ENCODE measurements at regions not wholly inside any gene's neighbourhood (a gene's known extent, or its start where the extent isn't known, plus 50 kb on each side); places are given as distances from the start of the nearest gene placed in this dataset.

DNA sequence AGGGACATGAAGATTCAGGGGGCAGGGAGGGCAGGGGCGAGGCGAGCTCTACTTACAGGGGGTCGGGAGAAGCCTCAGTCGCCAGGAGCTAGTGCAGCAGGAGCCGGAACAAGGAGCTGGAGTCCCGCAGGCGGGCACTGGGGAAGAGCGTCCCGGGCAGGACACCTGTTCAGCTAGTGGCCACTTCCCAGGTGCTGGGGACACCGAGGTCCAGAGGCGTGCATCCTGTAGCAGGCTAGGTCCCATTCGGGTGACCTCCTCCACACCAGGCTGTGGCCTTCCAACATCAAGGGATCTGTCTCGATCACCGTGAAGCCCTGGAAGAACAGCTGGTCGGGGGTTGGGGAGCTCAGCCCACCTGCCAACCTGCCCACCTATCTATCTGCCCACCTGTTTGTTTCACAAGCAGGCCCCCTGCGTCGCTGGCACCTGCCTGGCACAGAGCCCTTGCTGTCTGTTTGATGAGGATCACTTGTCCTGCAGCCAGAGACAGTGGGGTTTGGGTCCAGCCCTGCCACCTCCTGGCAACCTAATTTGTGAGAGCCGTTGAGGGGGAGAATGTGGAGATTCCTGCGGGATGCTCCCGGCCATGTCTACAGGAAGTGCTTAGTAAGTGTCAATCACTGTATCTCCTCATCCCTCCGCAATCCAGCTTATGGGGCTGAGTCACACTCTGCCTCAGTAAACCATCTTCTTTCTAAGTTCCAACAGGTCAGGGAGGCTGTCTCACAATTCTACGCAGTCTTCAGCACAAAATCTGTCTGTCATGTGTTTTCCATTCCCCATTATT is 940.9 kb downstream of the BRD1 start:
- Histone ChIP-seq H3K9me3 (replicated peaks in 1 of 11) (peaks cover 0 to 7% (median 6%) of the 10 kb centered on the region in 11 experiments; a peak in 18 of 22 replicates), H3K4me1 (no peaks in the 10 kb centered on the region), H3K36me3 (no peaks in the 10 kb centered on the region), H3K4me3 (no peak overlapping the region), H3K27ac (no peak overlapping the region), H3K4me2 (no peak overlapping the region), H3K27me3 (peaks cover 0 to 50% (median 38%) of the 10 kb centered on the region in 11 experiments; a peak in 18 of 22 replicates), H4K20me1 (peaks cover 0 to 8% (median 0%) of the 10 kb centered on the region in 11 experiments; a peak in 5 of 22 replicates), H3K9ac (no peak overlapping the region)
- no peak for TF ChIP-seq Cebpa-rat (IDR thresholded peaks at IDR 0.05)

DNA sequence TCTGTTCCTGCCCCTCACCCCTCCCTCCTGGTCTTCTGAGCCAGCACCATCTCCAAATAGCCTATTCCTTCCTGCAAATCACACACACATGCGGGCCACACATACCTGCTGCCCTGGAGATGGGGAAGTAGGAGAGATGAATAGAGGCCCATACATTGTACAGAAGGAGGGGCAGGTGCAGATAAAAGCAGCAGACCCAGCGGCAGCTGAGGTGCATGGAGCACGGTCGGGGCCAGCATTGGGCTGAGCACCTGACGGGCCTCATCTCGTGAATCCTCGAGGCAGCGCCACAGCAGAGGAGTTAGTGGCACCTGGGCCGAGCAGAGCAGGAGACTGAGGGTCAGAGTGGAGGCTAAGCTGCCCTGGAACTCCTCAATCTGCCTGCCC is 941.8 kb downstream of the BRD1 start:
- Histone ChIP-seq H3K9me3 (replicated peaks in 1 of 11) (no peaks in the 10 kb centered on the region), H3K4me3 (no peak overlapping the region), H3K27me3 (peaks cover 0 to 41% (median 30%) of the 10 kb centered on the region in 11 experiments; a peak in 16 of 22 replicates), H3K4me2 (no peak overlapping the region), H3K4me1 (no peaks in the 10 kb centered on the region), H3K9ac (no peak overlapping the region), H3K27ac (no peak overlapping the region), H4K20me1 (peaks cover 0 to 8% (median 0%) of the 10 kb centered on the region in 11 experiments; a peak in 5 of 22 replicates), H3K36me3 (no peaks in the 10 kb centered on the region)
- no peak for TF ChIP-seq Cebpa-rat (IDR thresholded peaks at IDR 0.05)

DNA sequence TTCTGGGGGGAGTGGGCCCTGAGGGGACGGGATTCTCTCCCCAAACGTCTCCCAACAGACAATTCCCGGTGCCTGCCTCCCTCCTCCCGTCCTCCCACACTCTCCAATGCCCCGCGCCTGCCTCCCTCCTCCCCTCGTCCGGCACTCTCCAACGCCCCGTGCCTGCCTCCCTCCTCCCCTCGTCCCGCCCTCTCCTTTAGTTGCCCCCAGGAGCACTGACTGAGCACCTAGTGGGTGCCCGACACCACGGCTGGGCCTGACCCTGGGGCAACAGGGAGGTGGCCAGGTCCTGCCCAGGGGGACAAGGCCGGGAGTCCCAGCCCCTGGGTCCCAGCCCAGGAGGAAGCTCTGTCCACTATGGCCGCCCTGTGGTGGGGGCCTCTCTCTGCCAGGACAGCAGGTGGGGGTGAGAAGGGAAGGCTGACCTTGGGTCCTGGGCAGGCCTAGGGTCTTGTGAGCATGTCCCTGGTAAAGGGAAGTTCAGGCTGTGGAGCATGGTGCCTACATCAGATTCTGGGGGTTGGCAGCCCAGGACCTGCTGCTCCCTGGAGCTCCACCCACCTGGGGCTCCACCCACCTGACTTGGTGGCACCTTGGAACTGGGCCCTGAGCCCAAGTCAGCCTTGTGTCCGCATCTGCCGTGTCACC is 942.3 kb downstream of the BRD1 start:
- Histone ChIP-seq H3K9me3 (replicated peaks in 1 of 11) (no peaks in the 10 kb centered on the region), H3K27ac (no peak overlapping the region), H3K36me3 (no peaks in the 10 kb centered on the region), H3K4me1 (no peaks in the 10 kb centered on the region), H3K4me3 (no peak overlapping the region), H4K20me1 (peaks cover 0 to 6% (median 0%) of the 10 kb centered on the region in 11 experiments; a peak in 5 of 22 replicates), H3K27me3 (peaks cover 0 to 36% (median 24%) of the 10 kb centered on the region in 11 experiments; a peak in 16 of 22 replicates), H3K9ac (no peak overlapping the region), H3K4me2 (no peak overlapping the region)
- no peak for TF ChIP-seq Cebpa-rat (IDR thresholded peaks at IDR 0.05)

DNA sequence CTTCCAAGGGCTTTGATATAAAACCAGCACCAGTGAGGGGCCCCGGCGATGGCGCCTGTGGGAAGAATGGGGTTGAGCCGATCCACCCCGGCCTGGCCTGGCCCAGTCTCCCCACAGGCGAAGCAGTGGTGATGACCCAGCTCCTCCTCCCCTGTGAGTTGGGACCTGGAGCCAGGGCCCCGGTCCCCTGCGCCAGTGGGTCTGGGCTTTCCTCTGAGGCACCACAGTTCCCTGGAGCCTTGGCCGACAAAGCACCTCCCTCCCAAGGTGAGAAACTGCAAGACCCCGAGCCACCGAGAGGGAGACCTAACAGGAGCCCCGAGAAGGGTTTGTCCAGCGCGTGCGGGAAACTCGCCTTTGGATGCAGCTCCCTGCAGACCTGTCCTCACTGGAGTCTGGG is 942.9 kb downstream of the BRD1 start:
- no peaks in the 10 kb centered on the region for H3K4me1 ChIP-seq
- H4K20me1 ChIP-seq = peaks cover 0 to 3% (median 0%) of the 10 kb centered on the region in 11 experiments; a peak in 5 of 22 replicates
- H3K9me3 ChIP-seq (replicated peaks in 1 of 11) = no peaks in the 10 kb centered on the region
- H3K27me3 ChIP-seq = peaks cover 0 to 30% (median 18%) of the 10 kb centered on the region in 11 experiments; a peak in 13 of 22 replicates
- H3K4me2 ChIP-seq = no peak overlapping the region
- H3K36me3 ChIP-seq = no peaks in the 10 kb centered on the region
- no peak overlapping the region for H3K27ac ChIP-seq
- H3K4me3 ChIP-seq = no peak overlapping the region
- no peak overlapping the region for H3K9ac ChIP-seq
- no peak for TF ChIP-seq Cebpa-rat (IDR thresholded peaks at IDR 0.05)

DNA sequence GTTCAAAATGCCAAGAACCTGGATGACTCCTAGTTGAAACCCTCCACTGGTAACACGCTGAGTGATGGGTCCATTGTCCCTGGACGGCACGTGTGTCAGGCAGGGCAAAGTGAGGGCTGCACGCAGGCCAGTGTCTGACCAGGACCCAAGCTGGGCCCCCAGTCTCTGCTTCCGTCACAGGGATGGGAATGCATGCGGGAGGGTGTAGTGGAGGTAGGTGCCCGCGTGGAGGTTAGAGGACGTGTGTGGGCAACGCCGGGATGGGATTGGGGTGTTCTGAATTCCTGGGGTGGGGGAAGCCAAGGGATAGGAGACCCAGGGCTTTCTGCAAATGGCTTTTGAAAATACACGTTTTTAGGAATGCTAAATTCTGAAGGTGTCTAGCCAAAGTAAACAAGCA is 943.3 kb downstream of the BRD1 start:
- no peak for TF ChIP-seq Cebpa-rat (IDR thresholded peaks at IDR 0.05)
- peaks cover 0 to 3% (median 0%) of the 10 kb centered on the region in 11 experiments; a peak in 3 of 22 replicates for H4K20me1 ChIP-seq
- no peak overlapping the region for H3K4me3 ChIP-seq
- no peak overlapping the region for H3K9ac ChIP-seq
- H3K36me3 ChIP-seq = no peaks in the 10 kb centered on the region
- no peaks in the 10 kb centered on the region for H3K9me3 ChIP-seq (replicated peaks in 1 of 11)
- peaks cover 0 to 26% (median 14%) of the 10 kb centered on the region in 11 experiments; a peak in 12 of 22 replicates for H3K27me3 ChIP-seq
- no peak overlapping the region for H3K4me2 ChIP-seq
- H3K27ac ChIP-seq = no peak overlapping the region
- H3K4me1 ChIP-seq = no peaks in the 10 kb centered on the region

DNA sequence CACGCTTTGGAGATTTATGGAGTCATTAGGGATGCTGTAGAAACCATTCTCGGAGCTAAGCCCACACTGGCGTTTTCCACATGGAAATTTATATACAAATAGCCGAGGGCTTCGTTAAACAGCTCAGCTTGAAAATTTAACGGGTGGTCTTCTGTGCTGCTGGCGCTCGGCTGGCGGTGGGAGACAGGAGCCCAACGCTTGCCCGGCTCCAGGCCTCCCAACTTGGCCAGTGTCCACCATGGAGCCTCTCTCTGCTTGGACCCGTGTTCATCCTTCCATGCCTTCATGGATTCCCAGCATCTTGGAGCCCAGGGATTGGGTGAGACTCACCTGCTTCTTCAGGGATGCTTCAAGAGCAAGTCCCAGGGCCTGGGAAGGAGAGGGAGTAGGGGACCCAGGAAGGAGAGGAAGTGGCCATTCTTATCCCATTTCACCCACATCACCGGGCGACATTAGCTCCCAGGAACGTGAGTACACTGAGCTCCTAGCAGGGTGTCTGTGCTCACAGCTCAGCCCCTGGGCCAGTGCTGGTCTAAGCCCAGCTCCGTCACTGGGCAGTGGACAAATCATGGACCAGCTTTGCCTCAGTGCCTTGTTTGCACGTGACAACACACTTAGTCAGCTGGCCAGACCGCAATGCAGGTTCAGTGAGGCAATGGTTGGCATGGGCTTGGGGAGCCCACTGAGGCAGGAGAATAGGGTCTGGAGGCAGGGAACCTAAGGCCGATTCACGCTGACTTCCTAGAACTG is 944.3 kb downstream of the BRD1 start:
- no peak overlapping the region for H3K27ac ChIP-seq
- H3K4me3 ChIP-seq = no peak overlapping the region
- H3K36me3 ChIP-seq = no peaks in the 10 kb centered on the region
- no peaks in the 10 kb centered on the region; a peak in 2 of 22 replicates for H4K20me1 ChIP-seq
- no peaks in the 10 kb centered on the region for H3K4me1 ChIP-seq
- no peak for TF ChIP-seq Cebpa-rat (IDR thresholded peaks at IDR 0.05)
- H3K4me2 ChIP-seq = no peak overlapping the region
- H3K9ac ChIP-seq = no peak overlapping the region
- no peaks in the 10 kb centered on the region for H3K9me3 ChIP-seq (replicated peaks in 1 of 11)
- H3K27me3 ChIP-seq = peaks cover 0 to 18% (median 5%) of the 10 kb centered on the region in 11 experiments; a peak in 8 of 22 replicates

DNA sequence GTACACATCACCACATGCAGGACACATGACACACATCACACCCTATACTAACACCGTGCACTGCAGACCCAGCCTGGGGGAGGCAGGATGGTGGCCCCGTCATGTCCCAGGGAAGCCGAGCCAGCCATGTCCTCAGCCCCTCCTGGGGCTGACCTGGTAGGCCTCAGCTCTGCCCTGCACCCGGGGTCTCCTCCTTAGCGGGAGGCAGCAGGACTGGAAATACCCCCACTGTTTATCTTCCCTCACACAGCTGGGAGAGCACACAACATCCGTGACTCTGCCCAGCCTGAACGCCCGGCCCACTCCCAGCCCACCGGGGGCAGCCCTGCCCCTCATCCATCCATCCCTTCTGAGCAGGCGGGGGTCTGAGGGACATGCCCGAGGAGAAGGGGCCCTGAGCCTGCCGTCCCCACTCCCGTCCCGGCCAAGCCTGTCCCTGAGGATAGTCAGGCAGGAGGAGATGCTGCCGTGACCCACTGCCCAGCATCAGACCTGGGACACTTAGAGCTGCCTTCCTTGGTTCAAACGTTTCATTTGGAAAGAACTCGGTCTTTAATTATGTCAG is 945.0 kb downstream of the BRD1 start:
- no peaks in the 10 kb centered on the region for H3K36me3 ChIP-seq

DNA sequence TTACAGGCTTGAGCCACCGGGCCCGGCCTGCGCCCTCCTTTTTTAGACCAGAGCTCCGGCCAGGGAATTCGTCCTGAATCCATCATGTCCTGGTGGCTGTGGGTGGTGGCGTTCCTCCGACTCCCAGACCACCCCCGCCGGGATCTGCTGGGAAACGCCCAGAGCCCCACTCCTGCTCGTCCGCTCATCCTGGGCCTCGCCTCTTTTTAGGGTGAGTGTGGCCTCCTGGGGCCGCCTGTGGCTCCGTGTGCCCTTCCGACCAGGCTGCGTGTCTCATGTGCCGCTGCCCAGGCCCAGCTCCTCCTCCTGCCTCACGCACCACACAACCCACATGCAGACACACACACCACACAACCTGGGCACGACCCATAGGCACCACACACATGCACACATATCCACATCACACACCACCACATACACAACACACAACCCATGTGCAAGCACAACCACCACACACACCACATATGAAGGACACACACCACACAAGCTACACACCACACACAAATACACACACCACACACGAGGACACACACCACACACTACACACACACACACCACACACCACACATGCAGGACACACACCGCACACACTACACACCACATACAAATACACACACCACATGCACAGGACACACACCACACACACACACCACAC is 946.2 kb downstream of the BRD1 start:
- Histone ChIP-seq H3K27ac (no peak overlapping the region), H3K4me2 (no peak overlapping the region), H3K9me3 (replicated peaks in 1 of 11) (no peaks in the 10 kb centered on the region), H3K4me1 (no peaks in the 10 kb centered on the region), H4K20me1 (no peaks in the 10 kb centered on the region; a peak in 2 of 22 replicates), H3K4me3 (no peak overlapping the region), H3K36me3 (no peaks in the 10 kb centered on the region), H3K9ac (no peak overlapping the region), H3K27me3 (peaks cover 0 to 13% (median 0%) of the 10 kb centered on the region in 11 experiments; a peak in 5 of 22 replicates)
- TF ChIP-seq Cebpa-rat (IDR thresholded peaks at IDR 0.05) = no peak

More for the DNA sequence above, 945.0 kb downstream of the BRD1 start:
- Histone ChIP-seq H3K4me2 (no peak overlapping the region), H3K4me1 (no peaks in the 10 kb centered on the region), H3K9ac (no peak overlapping the region), H3K27me3 (peaks cover 0 to 18% (median 4%) of the 10 kb centered on the region in 11 experiments; a peak in 5 of 22 replicates), H3K4me3 (no peak overlapping the region), H3K27ac (no peak overlapping the region), H4K20me1 (no peaks in the 10 kb centered on the region; a peak in 2 of 22 replicates), H3K9me3 (replicated peaks in 1 of 11) (no peaks in the 10 kb centered on the region)
- no peak for TF ChIP-seq Cebpa-rat (IDR thresholded peaks at IDR 0.05)
